Caco-2 (cell line): ENCODE measurements at regions not wholly inside any gene's neighbourhood (a gene's known extent, or its start where the extent isn't known, plus 50 kb on each side); places are given as distances from the start of the nearest gene placed in this dataset.

Experiments used
- BruUV-seq: library from RNA; stranded (reverse); fragments of 400-500 nt; replicated peaks from 2 replicates; lab custom pipeline; 2021; lab: Mats Ljungman, UMichigan
- CTCF ChIA-PET: fragments of 300-600 bp; sonication (Branson Sonifier 250); formaldehyde crosslinking; loops from one replicate; lab custom pipeline; 2022; ENCODE audit warnings: antibody characterized with exemption; lab: Charles Lee
- POLR2A ChIA-PET: fragments of 300-600 bp; sonication (Branson Sonifier 250); formaldehyde crosslinking; loops from one replicate; lab custom pipeline; 2022; ENCODE audit warnings: antibody characterized with exemption; lab: Charles Lee
- DNase-seq, 2 experiments: peaks; one replicate each; pipeline versions ENCODE4 v3.0.0 to v3.0.0-alpha.2; 2020 to 2022
- H3K27me3 ChIP-seq: replicated peaks from 2 replicates; pipeline ENCODE4 v1.6.0; 2011; ENCODE audit warnings: low read length; ENCODE audit not compliant: control insufficient read depth, insufficient read depth
- H3K36me3 ChIP-seq: 2 replicates; pipeline ENCODE4 v1.5.1; 2011; ENCODE audit warnings: low read length; ENCODE audit not compliant: control insufficient read depth, insufficient read depth
- H3K4me1 ChIP-seq: fragments of 250-450 bp; sonication (Bioruptor Pico); 2 replicates; pipeline ENCODE4 v1.5.1; 2020; ENCODE audit warnings: mild to moderate bottlenecking
- H3K4me3 ChIP-seq: 2 replicates; pipeline ENCODE4 v1.5.1; 2011; ENCODE audit warnings: low read depth, mild to moderate bottlenecking, control low read depth, low read length
- H3K9me3 ChIP-seq: fragments of 250-450 bp; sonication (Bioruptor Pico); 2 replicates; pipeline ENCODE4 v1.5.1; 2020; ENCODE audit warnings: mild to moderate bottlenecking, moderate library complexity
- H3K27ac Mint-ChIP-seq: one replicate; pipeline ENCODE4 v1.8.0; 2022; ENCODE audit warnings: mixed read lengths; ENCODE audit not compliant: unreplicated experiment
- H3K27me3 Mint-ChIP-seq: one replicate; pipeline ENCODE4 v1.8.0; 2022; ENCODE audit warnings: mixed read lengths; ENCODE audit not compliant: insufficient read depth, unreplicated experiment
- H3K36me3 Mint-ChIP-seq: one replicate; pipeline ENCODE4 v1.8.0; 2022; ENCODE audit warnings: mild to moderate bottlenecking, mixed read lengths; ENCODE audit not compliant: insufficient read depth, unreplicated experiment
- H3K4me1 Mint-ChIP-seq: one replicate; pipeline ENCODE4 v1.8.0; 2022; ENCODE audit warnings: low read depth, mixed read lengths; ENCODE audit not compliant: unreplicated experiment
- H3K4me3 Mint-ChIP-seq: one replicate; pipeline ENCODE4 v1.8.0; 2022; ENCODE audit warnings: mild to moderate bottlenecking, moderate library complexity, mixed read lengths; ENCODE audit not compliant: unreplicated experiment
- H3K9me3 Mint-ChIP-seq: one replicate; pipeline ENCODE4 v1.8.0; 2022; ENCODE audit warnings: mixed read lengths; ENCODE audit not compliant: unreplicated experiment
- CTCF ChIP-seq, 2 experiments: fragments of 200-600 bp in 1 of 2; IDR thresholded peaks; 1 replicate in 1 of 2; 2 replicates in 1 of 2; pipeline versions ENCODE4 v1.5.1 to v1.8.0; 2011 to 2022; ENCODE audit warnings: antibody characterized with exemption in 1 of 2, control low read depth in 1 of 2, inconsistent platforms in 1 of 2, low read depth in 1 of 2, low read length in 1 of 2, mild to moderate bottlenecking in 1 of 2, moderate library complexity in 1 of 2; ENCODE audit not compliant: insufficient read depth in 1 of 2, severe bottlenecking in 1 of 2, unreplicated experiment in 1 of 2
- intact Hi-C: fragments of 100-400 bp; cut with micrococcal nuclease; formaldehyde crosslinking; loops from one replicate; pipeline ENCODE4 v1.10.0; 2022; ENCODE audit not compliant: unreplicated experiment

GRCh38 chr7:10036693-10037092 lies 937.0 kb upstream of the PHF14 start:
- Mint-ChIP-seq H3K4me3 (no peak overlapping the region), H3K27ac (no peak overlapping the region), H3K9me3 (no peaks in the 10 kb centered on the region), H3K27me3 (no peaks in the 10 kb centered on the region), H3K4me1 (no peaks in the 10 kb centered on the region), H3K36me3 (no peaks in the 10 kb centered on the region)
- BruUV-seq: no TSS peak
- CTCF ChIA-PET: no interaction called here
- no peak for DNase-seq
- Histone ChIP-seq H3K4me1 (no peaks in the 10 kb centered on the region), H3K9me3 (no peaks in the 10 kb centered on the region), H3K27me3 (no peaks in the 10 kb centered on the region), H3K36me3 (no peaks in the 10 kb centered on the region), H3K4me3 (no peak overlapping the region)
- no peak for TF ChIP-seq CTCF (IDR thresholded peaks at IDR 0.05; ENCODE audit: insufficient read depth in 1 of 2, low read depth in 1 of 2, low read length in 1 of 2, severe bottlenecking in 1 of 2, unreplicated experiment in 1 of 2)
- intact Hi-C loops: no loop called here
- POLR2A ChIA-PET: no interaction called here

- no peaks in the 10 kb centered on the region for H3K27me3 ChIP-seq
- TF ChIP-seq CTCF (IDR thresholded peaks at IDR 0.05; ENCODE audit: insufficient read depth in 1 of 2, low read depth in 1 of 2, low read length in 1 of 2, severe bottlenecking in 1 of 2, unreplicated experiment in 1 of 2): no peak
- no peaks in the 10 kb centered on the region for H3K4me1 ChIP-seq
- no peaks in the 10 kb centered on the region for H3K36me3 ChIP-seq
- Mint-ChIP-seq H3K4me1 (no peaks in the 10 kb centered on the region), H3K36me3 (no peaks in the 10 kb centered on the region), H3K27ac (no peak overlapping the region), H3K9me3 (no peaks in the 10 kb centered on the region), H3K4me3 (no peak overlapping the region), H3K27me3 (no peaks in the 10 kb centered on the region)
- ChIA-PET CTCF (no interaction called here), POLR2A (no interaction called here)
- H3K9me3 ChIP-seq: no peaks in the 10 kb centered on the region
- H3K4me3 ChIP-seq: no peak overlapping the region
- intact Hi-C loops: no loop called here
- no TSS peak for BruUV-seq
- DNase-seq: no peak
Observed at GRCh38 chr7:10038351-10038750, 935.3 kb upstream of the PHF14 start.

GRCh38 chr7:10040674-10041073 lies 933.0 kb upstream of the PHF14 start:
- H3K36me3 ChIP-seq: no peaks in the 10 kb centered on the region
- no peaks in the 10 kb centered on the region for H3K4me1 ChIP-seq
- H3K4me1 Mint-ChIP-seq: no peaks in the 10 kb centered on the region
- no TSS peak for BruUV-seq
- POLR2A ChIA-PET: no interaction called here
- TF ChIP-seq CTCF (IDR thresholded peaks at IDR 0.05; ENCODE audit: insufficient read depth in 1 of 2, low read depth in 1 of 2, low read length in 1 of 2, severe bottlenecking in 1 of 2, unreplicated experiment in 1 of 2): no peak
- no peak overlapping the region for H3K4me3 Mint-ChIP-seq
- H3K27ac Mint-ChIP-seq: no peak overlapping the region
- intact Hi-C loops: no loop called here
- no peaks in the 10 kb centered on the region for H3K27me3 ChIP-seq
- no peaks in the 10 kb centered on the region for H3K9me3 ChIP-seq
- H3K27me3 Mint-ChIP-seq: no peaks in the 10 kb centered on the region
- H3K4me3 ChIP-seq: no peak overlapping the region
- H3K9me3 Mint-ChIP-seq: no peaks in the 10 kb centered on the region
- CTCF ChIA-PET: no interaction called here
- no peaks in the 10 kb centered on the region for H3K36me3 Mint-ChIP-seq
- no peak for DNase-seq
